Stromal cell of bone marrow (primary cell): ENCODE measurements at regions not wholly inside any gene's neighbourhood (a gene's known extent, or its start where the extent isn't known, plus 50 kb on each side); places are given as distances from the start of the nearest gene placed in this dataset.

Source experiments
- DNase-seq: peaks from one replicate; pipeline ENCODE4 v3.0.0-alpha.2; 2012; ENCODE audit warnings: low read depth

GRCh38 chr17:12376276-12376675, 289.4 kb upstream of the MYOCD start:
- DNase-seq, result no peak

DNA sequence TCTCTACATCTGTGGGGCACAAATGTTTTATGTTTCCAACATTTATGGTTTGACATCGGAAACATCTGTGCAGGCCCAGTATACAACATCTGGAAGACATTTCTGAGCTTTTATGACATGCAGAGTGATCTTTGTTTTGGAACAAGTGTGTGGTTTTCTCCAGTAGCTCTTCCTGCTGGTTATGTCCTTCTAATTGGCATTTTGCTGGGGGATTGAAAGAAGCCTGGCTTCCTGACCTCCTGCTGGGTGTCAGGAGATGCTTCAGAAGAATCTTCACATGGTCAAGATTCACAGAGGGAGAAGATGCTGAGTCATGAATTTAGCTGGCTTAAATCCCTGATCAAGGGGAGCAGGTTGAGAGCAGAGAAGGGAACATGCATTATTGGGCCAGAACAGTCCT, 279.5 kb upstream of the MYOCD start:
- no peak for DNase-seq

DNA sequence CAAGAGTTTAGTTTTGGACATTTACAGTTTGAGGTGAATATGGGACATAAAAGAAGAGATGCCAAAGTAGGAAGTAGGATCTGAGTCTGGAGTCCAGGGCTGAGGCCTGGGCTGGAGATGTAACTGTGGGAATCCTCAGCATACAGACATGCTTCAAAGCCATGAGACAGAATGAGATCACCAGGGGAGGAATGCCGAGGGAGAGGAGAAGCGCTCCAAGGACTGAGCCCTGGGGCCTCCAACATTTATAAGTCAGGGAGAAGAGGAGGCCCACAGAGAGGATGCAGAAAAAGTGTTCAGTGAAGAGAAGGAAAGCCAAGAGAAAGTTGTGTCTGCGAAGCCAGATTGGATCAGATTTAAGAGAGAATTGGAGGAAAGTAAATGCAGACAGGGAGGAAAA, 277.5 kb upstream of the MYOCD start:
- DNase-seq, result peak; percentile 20

DNA sequence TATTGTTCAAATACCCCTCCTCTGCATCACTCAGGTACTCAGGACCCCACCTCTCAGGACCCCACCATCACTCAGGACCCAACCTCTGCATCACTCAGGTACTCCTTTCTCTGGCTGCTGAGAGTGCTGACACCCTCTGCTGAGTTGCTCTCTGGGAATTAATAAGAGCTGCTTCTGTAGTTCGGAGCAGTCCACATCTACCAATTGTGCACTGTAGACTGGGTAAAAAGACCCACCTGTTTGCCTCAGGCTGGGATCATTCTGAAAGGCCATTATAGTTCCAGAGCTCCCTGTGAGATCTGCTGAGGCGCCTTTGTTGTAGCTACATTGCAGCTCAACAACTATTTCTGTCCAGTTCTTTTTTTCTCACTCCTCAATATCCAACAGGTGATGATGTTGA, 276.3 kb upstream of the MYOCD start:
- DNase-seq, result no peak

DNA sequence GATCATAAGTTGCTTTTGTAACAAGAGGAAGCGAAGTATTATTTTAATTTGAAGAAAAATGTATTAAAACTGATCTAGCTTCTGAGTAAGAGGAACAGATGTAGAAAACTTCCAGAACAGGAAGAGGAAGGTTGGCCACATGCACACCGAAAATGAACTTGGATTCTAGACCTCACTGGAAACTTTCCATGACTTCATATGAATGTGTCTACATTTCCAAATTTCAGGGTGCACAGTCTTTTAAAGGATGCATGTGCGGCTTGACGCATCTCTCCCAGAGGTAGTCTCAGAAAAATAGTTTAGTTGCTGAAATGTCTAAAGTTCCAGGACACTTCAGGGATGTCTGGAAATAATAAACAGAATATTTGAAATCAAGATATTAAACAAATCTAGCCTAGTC, 275.1 kb upstream of the MYOCD start:
- no peak for DNase-seq

DNA sequence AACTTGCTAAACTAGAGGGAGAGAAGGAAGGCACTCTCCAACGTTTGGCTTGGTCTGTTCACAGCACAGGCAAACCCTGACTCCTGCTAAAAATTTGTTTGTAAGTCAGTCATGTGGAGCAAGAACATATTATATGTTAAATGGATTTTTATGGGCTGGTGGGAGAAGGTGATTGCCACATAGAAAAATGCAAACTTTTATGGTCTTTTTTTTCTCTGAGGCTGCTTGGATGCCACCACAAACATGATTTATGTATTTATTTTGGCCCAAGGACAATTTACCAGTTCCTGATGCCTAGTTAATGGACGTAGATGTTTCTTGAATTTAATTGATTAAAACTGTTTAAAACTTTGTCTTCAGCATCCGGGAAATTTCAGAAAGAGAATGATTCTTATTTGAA, 274.2 kb upstream of the MYOCD start:
- no peak for DNase-seq

- no peak for DNase-seq
Measured at GRCh38 chr17:12395733-12396354, 269.8 kb upstream of the MYOCD start.

GRCh38 chr17:12398441-12399051, 267.1 kb upstream of the MYOCD start:
- DNase-seq, result no peak

DNA sequence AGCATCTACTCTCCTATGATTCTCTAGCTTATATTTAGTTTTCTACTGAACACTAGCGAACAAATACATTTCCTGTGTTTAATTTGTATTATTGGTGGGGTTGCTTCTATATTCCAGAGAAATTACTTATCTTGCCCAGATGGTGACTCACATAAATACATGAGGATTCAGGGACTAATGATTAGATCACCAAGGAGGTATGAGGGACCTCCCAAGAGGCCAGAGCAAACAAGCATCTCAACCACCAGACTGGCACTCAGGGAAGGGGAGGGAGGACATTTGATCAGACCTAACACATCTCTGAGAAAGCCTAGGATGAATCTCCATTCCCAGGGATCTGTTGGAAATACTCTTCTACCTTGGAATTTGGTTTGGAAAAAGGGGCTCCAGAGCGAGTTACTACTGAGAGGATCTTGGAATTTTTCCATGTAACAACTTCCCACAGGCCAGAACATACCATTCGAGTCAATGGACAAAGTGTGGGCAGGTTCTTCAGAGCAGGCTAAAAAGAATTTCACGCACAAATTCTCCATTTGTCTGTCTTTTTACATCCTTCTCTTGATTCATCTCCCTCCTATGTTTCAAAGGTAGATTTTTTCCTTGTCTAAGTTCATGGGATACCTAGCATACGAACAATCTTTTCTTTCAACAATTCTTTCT, 262.6 kb upstream of the MYOCD start:
- DNase-seq, result peak; percentile 35

DNA sequence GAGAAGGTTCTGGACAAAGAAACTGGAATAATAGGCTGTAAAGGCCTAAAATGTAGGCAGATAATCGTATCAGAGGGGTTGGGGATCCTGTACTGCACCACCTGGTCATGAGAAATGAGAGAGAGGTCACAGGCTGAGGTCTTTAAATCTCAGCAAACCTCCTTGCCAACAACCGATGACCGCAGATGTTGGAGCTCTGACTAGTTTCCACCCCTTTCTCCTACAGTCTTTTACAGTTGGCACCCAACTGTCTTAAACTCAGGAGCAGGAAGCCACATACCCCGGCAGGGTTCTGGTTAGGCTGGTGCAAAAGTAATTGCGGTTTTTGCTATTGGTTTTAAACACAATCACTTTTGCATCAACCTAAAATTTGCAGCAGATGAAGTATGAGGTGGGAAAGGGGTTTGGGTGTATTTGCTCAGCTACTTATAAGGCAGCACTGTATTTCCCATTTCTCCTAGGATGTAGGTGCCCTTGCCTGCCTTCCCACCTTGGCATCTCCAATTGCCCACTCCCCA, 261.8 kb upstream of the MYOCD start:
- DNase-seq, result no peak

GRCh38 chr17:12406623-12407215, 259.0 kb upstream of the MYOCD start:
- no peak for DNase-seq

DNA sequence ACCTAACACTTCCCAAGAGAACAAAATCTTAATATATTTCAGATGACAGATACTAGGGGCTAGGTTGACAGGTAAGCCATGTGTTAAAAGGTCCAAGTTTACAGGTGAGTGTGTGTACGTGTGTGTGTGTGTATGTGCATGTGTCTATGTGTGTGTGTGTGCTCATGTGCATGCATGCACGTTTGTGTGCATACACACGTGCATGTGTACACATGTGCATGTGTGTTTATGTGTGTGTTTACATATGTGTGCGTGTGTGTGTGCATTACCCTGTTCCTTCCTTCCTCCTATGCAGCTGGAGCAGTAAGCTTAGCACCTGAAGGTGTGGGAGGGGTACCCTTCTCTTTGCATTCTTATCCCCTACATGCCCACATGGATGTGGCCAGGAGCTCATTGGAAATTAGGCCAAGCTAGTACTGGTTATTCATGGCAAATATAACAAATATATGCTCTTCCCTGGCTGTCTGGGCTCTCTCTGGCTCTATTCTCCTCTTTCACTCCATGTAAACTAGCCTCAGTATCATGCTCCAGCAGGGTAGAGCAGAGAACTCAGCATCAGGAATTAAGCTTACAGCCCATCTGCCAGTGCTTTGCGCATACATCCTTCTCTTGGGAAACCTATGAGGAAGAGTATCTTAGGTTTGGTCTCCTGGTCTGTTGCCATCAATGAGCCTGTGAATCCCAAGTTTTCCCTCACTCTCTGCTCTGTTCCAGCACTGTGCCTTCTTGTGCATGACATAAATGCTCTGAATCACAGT, 258.0 kb upstream of the MYOCD start:
- no peak for DNase-seq

DNA sequence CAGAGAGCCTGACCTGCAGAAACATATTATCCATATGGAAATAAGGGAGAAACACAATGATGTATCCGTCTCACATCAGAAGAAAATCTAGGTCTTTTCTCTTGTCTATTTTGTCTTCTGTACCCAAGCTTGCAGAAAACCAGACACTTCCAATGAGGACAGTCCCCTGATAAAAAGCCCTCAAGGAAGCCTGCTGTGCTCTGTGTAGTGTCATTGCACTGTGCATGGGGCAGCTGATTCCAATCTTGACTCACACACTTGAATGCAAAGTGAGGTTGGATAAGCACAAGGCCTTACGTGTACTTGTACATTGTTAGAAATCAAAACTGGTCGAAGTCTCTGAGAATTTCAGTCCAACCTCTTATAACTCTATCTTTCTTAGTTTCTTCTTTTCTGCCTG, 256.6 kb upstream of the MYOCD start:
- DNase-seq, result no peak

- no peak for DNase-seq
Measured at GRCh38 chr17:12410717-12411116, 255.0 kb upstream of the MYOCD start.

GRCh38 chr17:12415031-12415430, 250.7 kb upstream of the MYOCD start:
- peak; percentile 44 for DNase-seq

DNA sequence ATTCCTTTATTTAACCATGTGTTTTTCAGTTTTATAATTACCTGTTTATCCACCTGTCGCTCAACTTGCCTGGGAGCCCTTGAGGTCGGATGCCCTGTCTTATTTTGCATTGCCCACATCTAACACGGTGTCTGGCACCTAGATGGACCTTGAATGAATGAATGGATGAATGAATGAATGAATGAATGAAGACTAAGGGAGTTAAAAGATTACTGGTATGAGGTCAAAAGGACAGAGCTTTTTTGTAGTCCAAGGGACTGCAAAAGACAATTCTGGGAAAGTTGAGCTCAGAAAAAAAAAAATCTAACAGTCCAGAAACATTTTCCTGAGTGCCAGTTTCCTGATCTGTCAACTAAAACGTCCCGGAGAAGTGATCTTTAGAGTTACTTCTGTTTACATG, 244.6 kb upstream of the MYOCD start:
- no peak for DNase-seq

GRCh38 chr17:12421646-12422306, 243.9 kb upstream of the MYOCD start:
- no peak for DNase-seq

GRCh38 chr17:12422651-12423050, 243.0 kb upstream of the MYOCD start:
- DNase-seq, result no peak

GRCh38 chr17:12423337-12423736, 242.4 kb upstream of the MYOCD start:
- DNase-seq, result no peak

GRCh38 chr17:12429116-12429515, 236.6 kb upstream of the MYOCD start:
- no peak for DNase-seq

DNA sequence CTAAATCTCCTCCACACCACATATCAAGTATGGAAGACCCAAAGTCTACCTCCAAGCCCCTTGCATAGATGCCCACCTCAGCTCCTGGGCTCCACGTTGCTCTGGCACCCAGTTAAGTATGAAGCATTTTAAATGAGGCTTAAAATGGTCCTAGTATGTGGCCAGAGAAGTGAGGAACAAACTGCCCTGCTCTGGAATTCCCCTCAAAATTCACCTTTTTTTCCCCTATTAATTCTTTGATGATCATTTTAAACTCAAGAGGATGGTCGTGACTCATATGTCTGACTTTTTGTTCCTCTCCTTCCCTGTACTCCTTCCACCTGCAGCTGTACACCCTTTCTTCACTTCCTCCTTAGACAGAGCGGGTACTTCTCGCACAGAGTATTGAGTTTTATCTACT, 234.5 kb upstream of the MYOCD start:
- no peak for DNase-seq

DNA sequence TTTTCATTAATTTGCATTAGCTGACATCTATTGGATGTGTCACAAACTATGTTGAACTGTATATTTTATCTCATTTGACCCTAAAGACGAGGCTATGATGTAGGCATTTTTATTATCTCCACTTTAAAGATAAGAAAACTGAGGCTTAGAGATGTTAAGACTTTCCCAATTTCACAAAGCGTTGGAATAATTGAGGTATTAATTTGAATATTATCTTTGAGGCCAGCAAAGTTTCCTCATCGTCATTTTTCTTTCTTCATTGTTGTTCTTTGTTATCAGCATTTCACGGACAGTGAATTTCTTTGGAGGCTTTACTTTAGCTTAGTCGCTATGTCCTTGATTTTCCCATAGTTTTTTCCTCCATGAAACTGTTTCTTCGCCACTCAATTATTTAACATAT, 227.5 kb upstream of the MYOCD start:
- no peak for DNase-seq
